ENCODE measurements at regions not wholly inside any gene's neighbourhood (a gene's known extent, or its start where the extent isn't known, plus 50 kb on each side); places are given as distances from the start of the nearest gene placed in this dataset.
"Not testable (repeated sequence)": the region's sequence is repeated elsewhere in the genome, so short reads cannot be mapped to it uniquely, and the experiment has no call there.

- no peak overlapping the region for H3K27ac ChIP-seq (ENCODE audit: low read depth, low read length)
- no peaks in the 10 kb centered on the region for H3K36me3 ChIP-seq (ENCODE audit: insufficient read depth, low read length)
- Mint-ChIP-seq H3K9me3 (no peaks in the 10 kb centered on the region), H3K27me3 (peaks cover 6 to 25% of the 10 kb centered on the region in 2 donors), H3K36me3 (peaks cover 0 to 2% (median 0%) of the 10 kb centered on the region in 3 donors), H3K4me3 (no peak overlapping the region), H3K27ac (no peak overlapping the region), H3K4me1 (no peaks in the 10 kb centered on the region)
- POLR2A ChIA-PET: no interaction called here
- no peak for DNase-seq
- no peak overlapping the region for H3K4me3 ChIP-seq (ENCODE audit: low read length)
- no peaks in the 10 kb centered on the region for H3K4me1 ChIP-seq (ENCODE audit: insufficient read depth, low read length)
- H3K9me3 ChIP-seq (ENCODE audit: low read length): no peaks in the 10 kb centered on the region
- CTCF ChIA-PET: no interaction called here
- H3K27me3 ChIP-seq (ENCODE audit: insufficient read depth, low read length, poor library complexity, severe bottlenecking): no peaks in the 10 kb centered on the region
Observed at GRCh38 chr10:62498271-62498670, 124.1 kb downstream of the ZNF365 start.

GRCh38 chr10:62500116-62500515 lies 125.9 kb downstream of the ZNF365 start:
- POLR2A ChIA-PET; H3K27me3 ChIP-seq (ENCODE audit: insufficient read depth, low read length, poor library complexity, severe bottlenecking); H3K36me3 ChIP-seq (ENCODE audit: insufficient read depth, low read length); CTCF ChIA-PET; H3K4me1 Mint-ChIP-seq; H3K27ac Mint-ChIP-seq; H3K9me3 Mint-ChIP-seq; H3K27ac ChIP-seq (ENCODE audit: low read depth, low read length); DNase-seq; H3K4me3 Mint-ChIP-seq; H3K9me3 ChIP-seq (ENCODE audit: low read length); H3K4me3 ChIP-seq (ENCODE audit: low read length); H3K36me3 Mint-ChIP-seq; H3K4me1 ChIP-seq (ENCODE audit: insufficient read depth, low read length): not testable (repeated sequence)
- peaks cover 3 to 20% of the 10 kb centered on the region in 2 donors for H3K27me3 Mint-ChIP-seq

- Histone ChIP-seq H3K4me3 (ENCODE audit: low read length) (no peak overlapping the region), H3K4me1 (ENCODE audit: insufficient read depth, low read length) (no peaks in the 10 kb centered on the region), H3K27ac (ENCODE audit: low read depth, low read length) (no peak overlapping the region), H3K27me3 (ENCODE audit: insufficient read depth, low read length, poor library complexity, severe bottlenecking) (no peaks in the 10 kb centered on the region), H3K9me3 (ENCODE audit: low read length) (no peaks in the 10 kb centered on the region), H3K36me3 (ENCODE audit: insufficient read depth, low read length) (no peaks in the 10 kb centered on the region)
- ChIA-PET POLR2A (no interaction called here), CTCF (no interaction called here)
- Mint-ChIP-seq H3K27ac (no peak overlapping the region), H3K4me3 (no peak overlapping the region), H3K27me3 (peaks cover 3 to 13% of the 10 kb centered on the region in 2 donors), H3K9me3 (no peaks in the 10 kb centered on the region), H3K4me1 (no peaks in the 10 kb centered on the region), H3K36me3 (peaks cover 0 to 2% (median 0%) of the 10 kb centered on the region in 3 donors)
- no peak for DNase-seq
Observed at GRCh38 chr10:62501547-62501946, 127.4 kb downstream of the ZNF365 start.

- Mint-ChIP-seq H3K4me1 (no peaks in the 10 kb centered on the region), H3K9me3 (no peaks in the 10 kb centered on the region), H3K27me3 (peaks cover 3 to 7% of the 10 kb centered on the region in 2 donors), H3K27ac (no peak overlapping the region), H3K4me3 (no peak overlapping the region), H3K36me3 (peaks cover 0 to 2% (median 0%) of the 10 kb centered on the region in 3 donors)
- no peaks in the 10 kb centered on the region for H3K4me1 ChIP-seq (ENCODE audit: insufficient read depth, low read length)
- CTCF ChIA-PET: no interaction called here
- H3K36me3 ChIP-seq (ENCODE audit: insufficient read depth, low read length): no peaks in the 10 kb centered on the region
- H3K27me3 ChIP-seq (ENCODE audit: insufficient read depth, low read length, poor library complexity, severe bottlenecking): no peaks in the 10 kb centered on the region
- no peak for DNase-seq
- POLR2A ChIA-PET: no interaction called here
- no peak overlapping the region for H3K4me3 ChIP-seq (ENCODE audit: low read length)
- no peaks in the 10 kb centered on the region for H3K9me3 ChIP-seq (ENCODE audit: low read length)
- no peak overlapping the region for H3K27ac ChIP-seq (ENCODE audit: low read depth, low read length)
Observed at GRCh38 chr10:62502995-62503613, 128.9 kb downstream of the ZNF365 start.

- no peak overlapping the region for H3K4me3 Mint-ChIP-seq
- H3K27ac Mint-ChIP-seq: no peak overlapping the region
- Histone ChIP-seq H3K4me1 (ENCODE audit: insufficient read depth, low read length) (no peaks in the 10 kb centered on the region), H3K4me3 (ENCODE audit: low read length) (no peak overlapping the region), H3K27ac (ENCODE audit: low read depth, low read length) (no peak overlapping the region), H3K36me3 (ENCODE audit: insufficient read depth, low read length) (no peaks in the 10 kb centered on the region), H3K9me3 (ENCODE audit: low read length) (no peaks in the 10 kb centered on the region), H3K27me3 (ENCODE audit: insufficient read depth, low read length, poor library complexity, severe bottlenecking) (no peaks in the 10 kb centered on the region)
- peaks cover 0 to 2% (median 0%) of the 10 kb centered on the region in 3 donors for H3K36me3 Mint-ChIP-seq
- H3K4me1 Mint-ChIP-seq: no peaks in the 10 kb centered on the region
- no peak for DNase-seq
- H3K9me3 Mint-ChIP-seq: no peaks in the 10 kb centered on the region
- CTCF ChIA-PET: no interaction called here
- POLR2A ChIA-PET: no interaction called here
- peaks cover 3 to 4% of the 10 kb centered on the region in 2 donors for H3K27me3 Mint-ChIP-seq
Observed at GRCh38 chr10:62503872-62504271, 129.7 kb downstream of the ZNF365 start.

GRCh38 chr10:62506371-62506770 lies 132.2 kb downstream of the ZNF365 start:
- no peak for DNase-seq
- H3K4me3 Mint-ChIP-seq: no peak overlapping the region
- POLR2A ChIA-PET: no interaction called here
- Histone ChIP-seq H3K27ac (ENCODE audit: low read depth, low read length) (no peak overlapping the region), H3K4me3 (ENCODE audit: low read length) (no peak overlapping the region), H3K4me1 (ENCODE audit: insufficient read depth, low read length) (no peaks in the 10 kb centered on the region), H3K27me3 (ENCODE audit: insufficient read depth, low read length, poor library complexity, severe bottlenecking) (no peaks in the 10 kb centered on the region), H3K9me3 (ENCODE audit: low read length) (no peaks in the 10 kb centered on the region), H3K36me3 (ENCODE audit: insufficient read depth, low read length) (no peaks in the 10 kb centered on the region)
- H3K9me3 Mint-ChIP-seq: no peaks in the 10 kb centered on the region
- H3K27me3 Mint-ChIP-seq: peaks cover 3 to 8% of the 10 kb centered on the region in 2 donors
- no peaks in the 10 kb centered on the region for H3K4me1 Mint-ChIP-seq
- peak overlapping the region in 1 of 8 donors; percentile 12 for H3K27ac Mint-ChIP-seq
- H3K36me3 Mint-ChIP-seq: peaks cover 0 to 2% (median 0%) of the 10 kb centered on the region in 3 donors
- CTCF ChIA-PET: no interaction called here

GRCh38 chr10:62511238-62511637 lies 137.1 kb downstream of the ZNF365 start:
- peaks cover 0 to 1% (median 0%) of the 10 kb centered on the region in 5 donors for H3K9me3 Mint-ChIP-seq
- no peaks in the 10 kb centered on the region for H3K36me3 ChIP-seq (ENCODE audit: insufficient read depth, low read length)
- no peaks in the 10 kb centered on the region for H3K4me1 Mint-ChIP-seq
- H3K27ac ChIP-seq (ENCODE audit: low read depth, low read length): no peak overlapping the region
- H3K27me3 ChIP-seq (ENCODE audit: insufficient read depth, low read length, poor library complexity, severe bottlenecking): no peaks in the 10 kb centered on the region
- no peaks in the 10 kb centered on the region for H3K4me1 ChIP-seq (ENCODE audit: insufficient read depth, low read length)
- H3K36me3 Mint-ChIP-seq: peaks cover 0 to 3% (median 0%) of the 10 kb centered on the region in 3 donors
- peaks cover 4 to 18% of the 10 kb centered on the region in 2 donors for H3K27me3 Mint-ChIP-seq
- no peak overlapping the region for H3K4me3 Mint-ChIP-seq
- DNase-seq: no peak
- H3K9me3 ChIP-seq (ENCODE audit: low read length): no peaks in the 10 kb centered on the region
- no peak overlapping the region for H3K27ac Mint-ChIP-seq
- no peak overlapping the region for H3K4me3 ChIP-seq (ENCODE audit: low read length)
- CTCF ChIA-PET: no interaction called here
- POLR2A ChIA-PET: no interaction called here

- Histone ChIP-seq H3K27ac (ENCODE audit: low read depth, low read length) (no peak overlapping the region), H3K36me3 (ENCODE audit: insufficient read depth, low read length) (no peaks in the 10 kb centered on the region), H3K4me3 (ENCODE audit: low read length) (no peak overlapping the region), H3K27me3 (ENCODE audit: insufficient read depth, low read length, poor library complexity, severe bottlenecking) (no peaks in the 10 kb centered on the region), H3K9me3 (ENCODE audit: low read length) (no peaks in the 10 kb centered on the region), H3K4me1 (ENCODE audit: insufficient read depth, low read length) (no peaks in the 10 kb centered on the region)
- Mint-ChIP-seq H3K4me3 (no peak overlapping the region), H3K27me3 (peaks cover 4 to 23% of the 10 kb centered on the region in 2 donors), H3K4me1 (no peaks in the 10 kb centered on the region), H3K36me3 (peaks cover 0 to 7% (median under 1%) of the 10 kb centered on the region in 3 donors), H3K9me3 (peaks cover 0 to 1% (median 0%) of the 10 kb centered on the region in 5 donors), H3K27ac (no peak overlapping the region)
- DNase-seq: no peak
- POLR2A ChIA-PET: no interaction called here
- CTCF ChIA-PET: no interaction called here
Observed at GRCh38 chr10:62511656-62512055, 137.5 kb downstream of the ZNF365 start.
